ENCODE measurements at regions not wholly inside any gene's neighbourhood (a gene's known extent, or its start where the extent isn't known, plus 50 kb on each side); places are given as distances from the start of the nearest gene placed in this dataset.

DNA sequence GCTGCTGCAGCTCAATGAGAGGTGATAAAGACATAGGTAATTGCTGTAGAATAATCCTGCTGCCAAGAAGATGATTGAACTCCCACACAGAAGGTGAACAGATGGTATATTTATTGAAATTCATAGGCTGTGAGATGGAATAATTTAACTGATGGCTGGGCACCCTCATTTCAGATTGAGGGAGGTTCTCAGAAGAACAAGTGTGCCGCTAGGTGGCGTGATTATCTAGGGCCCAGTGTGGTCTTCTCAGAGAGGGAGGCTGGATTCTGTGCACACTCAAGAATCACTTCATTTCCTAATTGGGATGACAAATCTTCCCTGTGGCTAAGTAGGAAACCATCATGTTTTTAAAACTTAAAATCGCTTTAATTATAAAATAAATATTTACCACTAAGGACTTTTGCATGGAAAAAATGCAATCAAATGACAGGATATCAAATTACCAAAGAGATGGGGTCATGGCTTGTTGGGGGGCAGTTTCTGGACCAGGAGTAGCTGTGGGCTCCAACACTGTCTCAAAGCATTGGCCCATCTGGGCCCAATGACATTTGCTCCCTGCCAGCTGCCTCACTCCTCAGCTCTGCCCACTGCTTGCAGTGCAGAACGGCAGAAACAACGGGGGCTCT lies 132.3 kb downstream of the SNAPC1 start:
- Histone ChIP-seq H3K4me2 (ENCODE audit: insufficient read depth, low read length) (no peak overlapping the region), H3K9ac (ENCODE audit: low read depth, low read length) (no peak overlapping the region), H2AFZ (ENCODE audit: low read depth, low read length) (no peak overlapping the region), H3K27me3 (ENCODE audit: insufficient read depth, low read length, poor library complexity) (peaks cover 25% of the 10 kb centered on the region), H3K4me3 (ENCODE audit: low read depth in 1 of 2, low read length in 2 of 2) (no peak overlapping the region), H3K4me1 (ENCODE audit: insufficient read depth, low read length) (no peaks in the 10 kb centered on the region), H3K79me2 (ENCODE audit: insufficient read depth, low read length) (no peaks in the 10 kb centered on the region), H3K36me3 (ENCODE audit: insufficient read depth, low read length) (no peaks in the 10 kb centered on the region), H4K20me1 (ENCODE audit: insufficient read depth, low read length) (no peaks in the 10 kb centered on the region), H3K27ac (ENCODE audit: low read length) (no peak overlapping the region), H3K9me3 (ENCODE audit: insufficient read depth, low read length, severe bottlenecking) (no peaks in the 10 kb centered on the region)
- DNase-seq (peak; percentile 68), ATAC-seq (ENCODE audit: insufficient read depth, low read depth) (peak; percentile 82)
- TF ChIP-seq EZH2 (IDR thresholded peaks at IDR 0.05; ENCODE audit: borderline replicate concordance, low read depth, low read length, severe bottlenecking): no peak
- TF ChIP-seq, protein P1, sequence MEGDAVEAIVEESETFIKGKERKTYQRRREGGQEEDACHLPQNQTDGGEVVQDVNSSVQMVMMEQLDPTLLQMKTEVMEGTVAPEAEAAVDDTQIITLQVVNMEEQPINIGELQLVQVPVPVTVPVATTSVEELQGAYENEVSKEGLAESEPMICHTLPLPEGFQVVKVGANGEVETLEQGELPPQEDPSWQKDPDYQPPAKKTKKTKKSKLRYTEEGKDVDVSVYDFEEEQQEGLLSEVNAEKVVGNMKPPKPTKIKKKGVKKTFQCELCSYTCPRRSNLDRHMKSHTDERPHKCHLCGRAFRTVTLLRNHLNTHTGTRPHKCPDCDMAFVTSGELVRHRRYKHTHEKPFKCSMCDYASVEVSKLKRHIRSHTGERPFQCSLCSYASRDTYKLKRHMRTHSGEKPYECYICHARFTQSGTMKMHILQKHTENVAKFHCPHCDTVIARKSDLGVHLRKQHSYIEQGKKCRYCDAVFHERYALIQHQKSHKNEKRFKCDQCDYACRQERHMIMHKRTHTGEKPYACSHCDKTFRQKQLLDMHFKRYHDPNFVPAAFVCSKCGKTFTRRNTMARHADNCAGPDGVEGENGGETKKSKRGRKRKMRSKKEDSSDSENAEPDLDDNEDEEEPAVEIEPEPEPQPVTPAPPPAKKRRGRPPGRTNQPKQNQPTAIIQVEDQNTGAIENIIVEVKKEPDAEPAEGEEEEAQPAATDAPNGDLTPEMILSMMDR (IDR thresholded peaks at IDR 0.05; ENCODE audit: borderline replicate concordance, extremely low read depth, low read length, poor library complexity, severe bottlenecking): peak; percentile 87

DNA sequence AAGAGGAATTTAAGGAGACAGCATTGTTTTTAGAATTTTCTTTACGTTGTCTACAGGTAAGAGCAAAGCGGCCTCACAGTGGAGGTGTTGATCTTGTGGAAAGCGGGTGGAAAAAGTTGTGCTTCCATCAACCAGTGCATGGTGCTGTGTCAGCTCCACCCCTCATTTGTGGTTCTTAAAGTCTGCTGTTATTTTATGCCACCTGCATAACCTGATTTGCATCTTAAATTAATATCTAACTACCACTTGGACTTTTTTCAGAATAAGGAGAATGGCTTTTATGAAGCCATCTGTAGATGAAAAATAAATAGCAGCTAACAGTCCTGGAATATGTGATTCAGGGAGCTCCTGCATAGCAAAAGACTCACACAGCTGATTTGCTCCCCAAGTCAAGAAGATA lies 135.1 kb downstream of the SNAPC1 start:
- Histone ChIP-seq H3K4me1 (ENCODE audit: insufficient read depth, low read length) (no peaks in the 10 kb centered on the region), H3K27me3 (ENCODE audit: insufficient read depth, low read length, poor library complexity) (peaks cover 14% of the 10 kb centered on the region), H3K36me3 (ENCODE audit: insufficient read depth, low read length) (no peaks in the 10 kb centered on the region), H3K4me3 (ENCODE audit: low read depth in 1 of 2, low read length in 2 of 2) (no peak overlapping the region), H3K27ac (ENCODE audit: low read length) (no peak overlapping the region), H3K79me2 (ENCODE audit: insufficient read depth, low read length) (no peaks in the 10 kb centered on the region), H2AFZ (ENCODE audit: low read depth, low read length) (no peak overlapping the region), H3K4me2 (ENCODE audit: insufficient read depth, low read length) (no peak overlapping the region), H3K9me3 (ENCODE audit: insufficient read depth, low read length, severe bottlenecking) (no peaks in the 10 kb centered on the region), H4K20me1 (ENCODE audit: insufficient read depth, low read length) (no peaks in the 10 kb centered on the region), H3K9ac (ENCODE audit: low read depth, low read length) (no peak overlapping the region)
- DNase-seq (no peak), ATAC-seq (ENCODE audit: insufficient read depth, low read depth) (no peak)
- TF ChIP-seq, protein P1 (IDR thresholded peaks at IDR 0.05; ENCODE audit: borderline replicate concordance, extremely low read depth, low read length, poor library complexity, severe bottlenecking): no peak
- no peak for TF ChIP-seq EZH2 (IDR thresholded peaks at IDR 0.05; ENCODE audit: borderline replicate concordance, low read depth, low read length, severe bottlenecking)

GRCh38 chr14:61898568-61898967 lies 136.3 kb downstream of the SNAPC1 start:
- Histone ChIP-seq H3K4me1 (ENCODE audit: insufficient read depth, low read length) (no peaks in the 10 kb centered on the region), H3K9ac (ENCODE audit: low read depth, low read length) (no peak overlapping the region), H3K27me3 (ENCODE audit: insufficient read depth, low read length, poor library complexity) (peaks cover 14% of the 10 kb centered on the region), H2AFZ (ENCODE audit: low read depth, low read length) (no peak overlapping the region), H3K79me2 (ENCODE audit: insufficient read depth, low read length) (no peaks in the 10 kb centered on the region), H3K9me3 (ENCODE audit: insufficient read depth, low read length, severe bottlenecking) (no peaks in the 10 kb centered on the region), H4K20me1 (ENCODE audit: insufficient read depth, low read length) (no peaks in the 10 kb centered on the region), H3K36me3 (ENCODE audit: insufficient read depth, low read length) (no peaks in the 10 kb centered on the region), H3K4me2 (ENCODE audit: insufficient read depth, low read length) (no peak overlapping the region), H3K27ac (ENCODE audit: low read length) (no peak overlapping the region), H3K4me3 (ENCODE audit: low read depth in 1 of 2, low read length in 2 of 2) (no peak overlapping the region)
- TF ChIP-seq, protein P1 (IDR thresholded peaks at IDR 0.05; ENCODE audit: borderline replicate concordance, extremely low read depth, low read length, poor library complexity, severe bottlenecking): no peak
- ATAC-seq (ENCODE audit: insufficient read depth, low read depth) (no peak), DNase-seq (no peak)

DNA sequence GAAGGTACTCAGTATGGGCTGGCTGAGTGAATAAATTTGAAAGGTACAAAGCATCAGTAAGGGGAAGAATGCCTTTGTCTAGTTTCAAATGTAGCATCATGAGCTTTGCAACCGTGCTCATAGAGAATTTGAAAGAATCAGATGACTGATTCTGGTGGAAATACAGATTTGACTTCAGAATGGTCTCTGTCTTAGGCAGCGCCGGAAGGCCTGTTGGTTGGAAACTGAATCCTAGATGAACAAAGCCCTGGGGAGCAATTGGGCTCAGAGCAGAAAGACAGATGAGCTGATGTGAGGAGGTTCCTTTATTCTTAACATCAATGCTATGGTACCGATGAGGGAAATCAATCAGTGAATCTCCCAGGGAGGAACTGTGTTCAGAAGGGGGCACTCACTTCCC lies 137.3 kb downstream of the SNAPC1 start:
- Histone ChIP-seq H2AFZ (ENCODE audit: low read depth, low read length) (no peak overlapping the region), H3K27me3 (ENCODE audit: insufficient read depth, low read length, poor library complexity) (peaks cover 14% of the 10 kb centered on the region), H4K20me1 (ENCODE audit: insufficient read depth, low read length) (no peaks in the 10 kb centered on the region), H3K79me2 (ENCODE audit: insufficient read depth, low read length) (no peaks in the 10 kb centered on the region), H3K27ac (ENCODE audit: low read length) (no peak overlapping the region), H3K9ac (ENCODE audit: low read depth, low read length) (no peak overlapping the region), H3K4me3 (ENCODE audit: low read depth in 1 of 2, low read length in 2 of 2) (no peak overlapping the region), H3K4me2 (ENCODE audit: insufficient read depth, low read length) (no peak overlapping the region), H3K4me1 (ENCODE audit: insufficient read depth, low read length) (no peaks in the 10 kb centered on the region), H3K36me3 (ENCODE audit: insufficient read depth, low read length) (no peaks in the 10 kb centered on the region), H3K9me3 (ENCODE audit: insufficient read depth, low read length, severe bottlenecking) (no peaks in the 10 kb centered on the region)
- ATAC-seq (ENCODE audit: insufficient read depth, low read depth) (no peak), DNase-seq (no peak)
- TF ChIP-seq, protein P1 (IDR thresholded peaks at IDR 0.05; ENCODE audit: borderline replicate concordance, extremely low read depth, low read length, poor library complexity, severe bottlenecking): no peak
- TF ChIP-seq EZH2 (IDR thresholded peaks at IDR 0.05; ENCODE audit: borderline replicate concordance, low read depth, low read length, severe bottlenecking): no peak
